ENCODE measurements at regions not wholly inside any gene's neighbourhood (a gene's known extent, or its start where the extent isn't known, plus 50 kb on each side); places are given as distances from the start of the nearest gene placed in this dataset.

DNA sequence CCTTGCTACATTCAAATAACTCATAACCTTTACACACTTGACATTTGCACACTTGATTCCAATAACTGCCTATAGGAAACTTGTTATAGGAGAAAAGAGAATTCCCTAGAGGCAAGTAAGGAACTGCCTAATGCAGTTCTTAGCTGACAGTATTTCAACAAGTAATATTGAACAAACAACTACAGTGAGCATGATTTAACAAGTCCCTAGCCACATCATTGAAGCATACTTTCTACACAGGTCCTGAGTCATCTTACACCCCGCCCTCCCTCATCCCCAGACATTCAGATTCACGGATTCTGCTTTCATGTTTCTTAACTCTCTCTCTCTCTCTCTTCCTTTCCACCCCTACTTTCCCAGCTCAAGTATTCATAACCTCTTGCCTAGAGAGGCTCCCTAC, 153.5 kb downstream of the LSM5 start:
- DNase-seq, result no peak

GRCh38 chr7:32335107-32335506, 155.1 kb downstream of the LSM5 start:
- no peak for DNase-seq

- no peak for DNase-seq
Measured at GRCh38 chr7:32330602-32331001, 159.6 kb downstream of the LSM5 start.

- no peak for DNase-seq
Measured at GRCh38 chr7:32326078-32326477, 164.1 kb downstream of the LSM5 start.

DNA sequence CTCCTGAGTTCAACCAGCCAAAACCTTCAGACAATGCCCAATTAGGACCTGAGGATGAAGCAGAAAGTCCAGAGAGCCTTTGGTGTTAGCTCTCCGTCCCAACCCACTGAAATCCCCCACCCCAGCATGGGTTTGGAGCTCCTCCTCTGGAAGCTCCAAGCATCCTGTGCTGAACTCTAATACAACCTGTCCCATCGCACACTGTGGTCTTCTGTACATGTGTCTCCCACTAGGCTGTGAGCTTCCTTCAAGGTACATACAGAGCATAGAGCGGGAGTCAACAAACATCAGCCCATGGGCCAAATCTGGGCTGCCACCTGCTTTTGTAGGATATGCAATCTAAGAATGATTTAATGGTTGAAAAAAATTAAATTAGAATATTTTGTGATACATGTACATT, 166.5 kb downstream of the LSM5 start:
- no peak for DNase-seq

- no peak for DNase-seq
Measured at GRCh38 chr7:32319012-32319382, 171.2 kb downstream of the LSM5 start.

- DNase-seq, result no peak
Measured at GRCh38 chr7:32318300-32319011, 171.7 kb downstream of the LSM5 start.

DNA sequence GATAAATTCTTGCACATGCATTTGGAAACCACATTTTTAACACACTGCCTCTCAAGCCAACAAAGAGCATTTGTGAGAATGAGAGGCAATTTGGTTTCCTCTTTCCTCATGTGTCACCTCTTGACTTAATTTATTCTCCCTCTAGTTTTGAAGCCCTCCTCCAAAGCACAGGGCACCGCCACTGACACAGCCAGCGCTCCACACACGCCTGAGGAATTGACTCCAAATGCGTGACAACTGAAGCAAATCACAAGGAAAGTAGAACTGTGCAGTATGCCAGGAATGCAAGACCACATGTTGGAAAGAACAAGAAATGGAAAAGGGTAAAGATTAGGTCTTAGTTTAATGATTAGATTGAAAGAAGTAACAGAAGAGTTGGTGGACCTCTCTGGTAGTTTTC, 173.3 kb downstream of the LSM5 start:
- no peak for DNase-seq

GRCh38 chr7:32314761-32315160, 175.4 kb downstream of the LSM5 start:
- DNase-seq, result no peak

GRCh38 chr7:32301427-32301826, 188.8 kb downstream of the LSM5 start:
- no peak for DNase-seq

GRCh38 chr7:32299133-32299702, 191.0 kb downstream of the LSM5 start:
- DNase-seq, result no peak

- DNase-seq, result no peak
Measured at GRCh38 chr7:32298408-32299132, 191.6 kb downstream of the LSM5 start.

GRCh38 chr7:32293833-32294232, 196.3 kb downstream of the LSM5 start:
- no peak for DNase-seq

GRCh38 chr7:32289651-32290414, 200.3 kb downstream of the LSM5 start:
- no peak for DNase-seq

GRCh38 chr7:32285698-32286097, 204.5 kb downstream of the LSM5 start:
- DNase-seq, result no peak

DNA sequence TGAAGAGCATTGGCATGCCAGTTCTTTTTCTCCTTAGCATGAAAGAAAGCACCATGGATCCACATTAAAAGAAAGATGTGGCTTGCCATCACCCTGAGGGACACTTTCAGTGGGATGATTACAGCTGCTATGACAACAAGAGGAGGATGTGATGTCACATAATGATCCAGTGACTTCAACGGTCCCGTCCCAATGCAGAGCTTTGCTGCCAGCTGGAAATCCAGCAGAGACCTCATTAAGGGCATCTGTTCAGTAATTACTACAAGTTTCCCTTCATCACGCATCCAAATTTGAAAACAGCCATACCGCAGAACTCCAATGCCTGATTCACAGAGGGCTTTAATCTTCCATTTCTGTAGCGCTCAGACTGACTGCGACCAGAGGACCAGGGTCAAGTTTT, 206.6 kb downstream of the LSM5 start:
- no peak for DNase-seq

DNA sequence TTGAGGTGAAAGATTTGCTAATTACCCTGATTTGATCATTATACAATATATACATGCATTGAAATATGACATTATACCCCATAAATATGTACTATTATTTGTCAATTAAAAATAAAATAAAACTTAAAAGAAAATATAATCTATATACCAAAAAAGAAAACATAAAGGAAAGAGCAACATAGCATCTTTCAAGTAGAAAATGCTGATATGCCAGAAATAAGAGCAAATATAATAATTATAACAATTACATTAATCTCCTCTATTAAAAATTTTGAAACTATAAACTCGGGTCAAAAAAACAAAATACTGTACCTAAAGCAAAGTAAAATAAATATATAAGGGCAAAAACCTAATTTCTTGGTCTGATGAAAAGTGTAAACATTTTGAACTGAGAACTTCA, 209.3 kb upstream of the PDE1C start:
- no peak for DNase-seq

DNA sequence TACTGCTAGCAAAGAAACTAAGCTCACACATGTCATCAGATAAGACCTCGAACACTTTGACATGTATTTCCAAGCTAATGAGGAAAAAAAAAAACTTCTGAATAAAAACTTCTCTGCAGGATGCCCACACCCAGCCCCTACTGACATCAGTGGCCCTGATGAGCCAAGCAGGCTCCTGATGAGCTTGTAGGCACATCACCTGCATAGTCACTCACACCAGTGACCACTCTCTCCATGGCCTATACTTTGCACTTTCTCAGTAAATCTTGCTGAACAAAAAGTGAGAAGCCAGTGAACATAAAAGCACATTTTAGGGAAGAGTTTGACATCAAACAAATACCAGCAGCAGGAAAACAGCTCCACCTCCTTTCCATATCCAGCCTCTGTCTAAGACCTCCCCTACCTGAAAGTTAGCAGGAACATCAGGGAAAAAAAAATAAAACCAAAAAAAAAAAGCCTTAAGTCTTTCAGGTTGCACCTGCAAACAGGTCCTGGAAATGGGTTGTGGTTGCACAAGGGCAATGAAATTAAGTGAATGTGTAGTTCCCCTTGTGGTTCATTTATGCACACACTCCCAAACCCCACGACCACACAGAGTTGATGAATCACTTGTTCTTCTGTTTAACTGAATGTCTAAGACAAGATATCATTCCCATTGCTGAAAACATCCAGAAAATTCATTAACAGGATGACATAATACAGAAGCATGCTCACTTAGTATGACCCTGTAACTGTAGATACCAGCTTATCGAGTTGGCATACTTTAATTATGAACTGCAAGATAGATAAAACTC, 205.2 kb upstream of the PDE1C start:
- no peak for DNase-seq

- DNase-seq, result no peak
Measured at GRCh38 chr7:32273297-32273696, 203.1 kb upstream of the PDE1C start.

DNA sequence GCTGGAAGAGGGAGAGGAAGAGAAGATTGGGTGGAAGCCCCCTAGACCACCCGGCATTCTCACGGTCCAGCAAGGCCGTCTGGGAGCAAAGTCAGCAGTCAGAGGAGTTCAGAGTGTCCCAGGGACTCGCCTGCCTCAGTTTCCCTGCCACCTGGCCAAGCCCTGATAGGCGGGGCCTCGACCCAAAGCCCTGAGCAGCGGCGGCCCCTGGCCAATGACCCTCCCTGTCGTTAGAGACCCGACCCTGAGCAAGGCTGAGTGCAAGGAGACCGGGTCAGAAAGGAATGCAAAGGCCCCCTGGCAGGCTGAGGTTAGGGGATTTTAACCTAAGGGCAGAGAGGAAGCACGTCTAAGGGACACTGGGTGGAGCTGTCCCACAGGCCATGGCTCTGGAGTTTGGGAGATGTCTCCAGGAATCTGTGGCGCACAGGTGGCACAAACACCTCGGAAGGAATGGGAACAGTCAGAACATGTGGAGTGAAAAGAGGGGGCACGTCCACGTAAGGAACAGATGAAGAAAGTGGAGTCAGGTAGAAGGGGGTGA, 196.8 kb upstream of the PDE1C start:
- no peak for DNase-seq

DNA sequence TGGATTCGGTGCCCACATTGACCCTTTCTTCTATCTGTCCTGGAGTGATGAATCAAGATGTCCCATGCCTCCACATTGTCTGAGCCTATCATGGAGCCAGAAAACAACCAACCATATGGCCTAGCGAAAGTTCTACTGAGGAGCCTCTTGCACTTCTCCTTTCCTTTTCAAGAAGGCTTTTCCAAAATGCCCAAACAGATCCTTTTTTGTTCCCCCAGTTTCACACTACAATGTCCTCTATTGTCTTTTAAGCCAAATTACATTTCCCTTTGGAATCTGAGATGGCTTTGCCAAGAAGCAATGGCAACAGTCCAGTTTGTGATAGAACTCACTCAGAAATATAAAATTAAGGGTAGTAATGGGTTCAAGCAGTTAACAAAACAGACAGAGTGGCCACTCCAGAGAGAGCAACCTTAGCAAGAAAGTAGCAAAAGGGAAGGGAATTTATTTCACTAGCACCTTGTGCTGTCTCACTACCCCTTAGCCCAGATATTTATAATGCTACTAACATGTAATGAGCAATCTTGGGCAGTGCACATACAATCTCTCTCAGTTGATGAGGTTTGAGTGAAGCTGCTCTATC, 194.6 kb upstream of the PDE1C start:
- no peak for DNase-seq

DNA sequence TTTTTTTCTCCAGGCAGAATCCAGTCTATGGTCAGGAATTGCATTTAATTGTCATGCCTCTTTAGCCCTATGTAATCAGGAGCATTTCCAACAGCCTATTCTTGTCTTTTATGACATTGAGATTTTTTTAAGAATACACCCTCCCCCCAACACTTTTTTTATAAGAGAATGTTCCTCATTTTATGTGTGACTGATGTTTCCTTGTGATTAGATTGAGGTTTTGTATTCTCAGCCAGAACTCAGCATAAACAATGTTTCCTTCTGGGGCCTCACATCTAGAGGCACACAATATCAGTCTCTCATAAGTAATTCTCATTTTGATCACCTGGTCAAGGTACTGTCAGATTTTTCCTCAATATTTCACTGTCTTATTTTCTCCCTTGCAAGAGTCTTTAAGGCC, 193.4 kb upstream of the PDE1C start:
- no peak for DNase-seq
